H9 (cell line): ENCODE measurements at regions not wholly inside any gene's neighbourhood (a gene's known extent, or its start where the extent isn't known, plus 50 kb on each side); places are given as distances from the start of the nearest gene placed in this dataset.

ENCODE experiments used
- DNase-seq: peaks from one replicate; pipeline ENCODE4 v3.0.0-alpha.2; 2017
- H2AFZ ChIP-seq: one replicate; pipeline ENCODE4 v1.6.1; 2013; ENCODE audit warnings: mild to moderate bottlenecking, low read length, control low read depth, moderate library complexity
- H2AK5ac ChIP-seq: 2 replicates; pipeline ENCODE4 v1.6.1; 2013; ENCODE audit warnings: low read length, control low read depth, mixed read lengths; ENCODE audit not compliant: insufficient read length
- H2BK120ac ChIP-seq: one replicate; pipeline ENCODE4 v1.6.1; 2013; ENCODE audit warnings: low read depth, mild to moderate bottlenecking, low read length, control low read depth, inconsistent platforms; ENCODE audit not compliant: poor library complexity, severe bottlenecking
- H2BK12ac ChIP-seq: 2 replicates; pipeline ENCODE4 v1.6.1; 2013; ENCODE audit warnings: low read length, control low read depth, mixed read lengths, low read depth; ENCODE audit not compliant: insufficient read length
- H2BK15ac ChIP-seq: 2 replicates; pipeline ENCODE4 v1.6.1; 2013; ENCODE audit warnings: low read depth, low read length, control low read depth
- H2BK20ac ChIP-seq: one replicate; pipeline ENCODE4 v1.6.1; 2013; ENCODE audit warnings: low read depth, mild to moderate bottlenecking, low read length, control low read depth, inconsistent platforms; ENCODE audit not compliant: poor library complexity, severe bottlenecking
- H2BK5ac ChIP-seq: 2 replicates; pipeline ENCODE4 v1.6.1; 2013; ENCODE audit warnings: low read length, control low read depth, mixed read lengths; ENCODE audit not compliant: insufficient read length
- H3K14ac ChIP-seq: 2 replicates; pipeline ENCODE4 v1.6.1; 2013; ENCODE audit warnings: low read length, control low read depth; ENCODE audit not compliant: insufficient read depth
- H3K18ac ChIP-seq: 2 replicates; pipeline ENCODE4 v1.6.1; 2013; ENCODE audit warnings: low read depth, mild to moderate bottlenecking, mixed read lengths, low read length, control low read depth; ENCODE audit not compliant: insufficient read length
- H3K23ac ChIP-seq: 2 replicates; pipeline ENCODE4 v1.6.1; 2013; ENCODE audit warnings: low read length, control low read depth, mixed read lengths, low read depth; ENCODE audit not compliant: insufficient read length
- H3K23me2 ChIP-seq: 2 replicates; pipeline ENCODE4 v1.6.1; 2013; ENCODE audit warnings: low read depth, mild to moderate bottlenecking, mixed read lengths, low read length, control low read depth; ENCODE audit not compliant: insufficient read length, poor library complexity, severe bottlenecking
- H3K27ac ChIP-seq: 2 replicates; pipeline ENCODE4 v1.5.1; 2013; ENCODE audit warnings: low read length, control low read depth, mixed read lengths, low read depth; ENCODE audit not compliant: insufficient read length
- H3K27me3 ChIP-seq: 2 replicates; pipeline ENCODE4 v1.6.1; 2013; ENCODE audit warnings: low read length, control low read depth, inconsistent platforms; ENCODE audit not compliant: insufficient read depth
- H3K4ac ChIP-seq: 2 replicates; pipeline ENCODE4 v1.6.1; 2013; ENCODE audit warnings: low read depth, mild to moderate bottlenecking, control low read depth, inconsistent platforms, low read length, moderate library complexity
- H3K4me1 ChIP-seq: 2 replicates; pipeline ENCODE4 v1.6.1; 2013; ENCODE audit warnings: low read length, control low read depth, inconsistent platforms; ENCODE audit not compliant: insufficient read depth
- H3K4me2 ChIP-seq: 2 replicates; pipeline ENCODE4 v1.6.1; 2013; ENCODE audit warnings: low read length, control low read depth, mixed read lengths; ENCODE audit not compliant: insufficient read length, insufficient read depth
- H3K56ac ChIP-seq: 2 replicates; pipeline ENCODE4 v1.6.1; 2013; ENCODE audit warnings: low read depth, mild to moderate bottlenecking, mixed read lengths, low read length, control low read depth; ENCODE audit not compliant: insufficient read length
- H3K79me1 ChIP-seq: 2 replicates; pipeline ENCODE4 v1.6.1; 2013; ENCODE audit warnings: low read depth, mild to moderate bottlenecking, moderate library complexity, low read length, control low read depth, inconsistent platforms; ENCODE audit not compliant: insufficient read depth, poor library complexity, severe bottlenecking
- H3K79me2 ChIP-seq: 2 replicates; pipeline ENCODE4 v1.6.1; 2013; ENCODE audit warnings: low read length, control low read depth, inconsistent platforms; ENCODE audit not compliant: insufficient read depth
- H3K9ac ChIP-seq: 2 replicates; pipeline ENCODE4 v1.6.1; 2013; ENCODE audit warnings: low read length, control low read depth, mixed read lengths; ENCODE audit not compliant: insufficient read length; ENCODE audit errors: extremely low read depth
- H3K9me3 ChIP-seq: one replicate; pipeline ENCODE4 v1.6.1; 2013; ENCODE audit warnings: low read depth, low read length, inconsistent platforms; ENCODE audit not compliant: control insufficient read depth
- H3T11ph ChIP-seq: one replicate; pipeline ENCODE4 v1.6.1; 2013; ENCODE audit warnings: mild to moderate bottlenecking, low read length, control low read depth, inconsistent platforms
- H4K20me1 ChIP-seq: one replicate; pipeline ENCODE4 v1.6.1; 2013; ENCODE audit not compliant: control insufficient read depth, insufficient read length, insufficient read depth
- H4K5ac ChIP-seq: 2 replicates; pipeline ENCODE4 v1.6.1; 2013; ENCODE audit warnings: low read depth, mild to moderate bottlenecking, mixed read lengths, low read length, control low read depth; ENCODE audit not compliant: insufficient read length
- H4K8ac ChIP-seq: replicated peaks from 2 replicates; pipeline ENCODE4 v1.6.1; 2013; ENCODE audit warnings: low read length, control low read depth, mixed read lengths, low read depth; ENCODE audit not compliant: insufficient read length
- H4K91ac ChIP-seq: 2 replicates; pipeline ENCODE4 v1.6.1; 2013; ENCODE audit warnings: low read depth, mild to moderate bottlenecking, moderate library complexity, mixed read lengths, low read length, control low read depth; ENCODE audit not compliant: insufficient read length
- H3K27ac Mint-ChIP-seq, 3 experiments: 2 replicates in 2 of 3; 3 replicates in 1 of 3; pipeline ENCODE4 v1.8.0; 2020 to 2021; ENCODE audit warnings: mixed read lengths in 3 of 3, mild to moderate bottlenecking in 1 of 3, moderate library complexity in 1 of 3
- H3K27me3 Mint-ChIP-seq: 2 replicates; pipeline ENCODE4 v1.8.0; 2021; ENCODE audit warnings: low read depth, mild to moderate bottlenecking, moderate library complexity, mixed read lengths
- H3K36me3 Mint-ChIP-seq, 3 experiments: 2 replicates in 2 of 3; 3 replicates in 1 of 3; pipeline ENCODE4 v1.8.0; 2020 to 2021; ENCODE audit warnings: low read depth in 3 of 3, mixed read lengths in 3 of 3; ENCODE audit not compliant: insufficient read depth in 1 of 3
- H3K4me1 Mint-ChIP-seq, 2 experiments: 2 replicates each; pipeline ENCODE4 v1.8.0; 2020; ENCODE audit warnings: mixed read lengths in 2 of 2
- H3K4me3 Mint-ChIP-seq, 2 experiments: 2 replicates in 1 of 2; 3 replicates in 1 of 2; pipeline ENCODE4 v1.8.0; 2020 to 2021; ENCODE audit warnings: mild to moderate bottlenecking in 2 of 2, mixed read lengths in 2 of 2, moderate library complexity in 1 of 2
- H3K9me3 Mint-ChIP-seq, 2 experiments: 2 replicates in 1 of 2; 3 replicates in 1 of 2; pipeline ENCODE4 v1.8.0; 2020; ENCODE audit warnings: mild to moderate bottlenecking in 2 of 2, mixed read lengths in 2 of 2, moderate library complexity in 1 of 2
- WGBS: extraction: QIAGEN DNeasy Blood & Tissue Kit; methylation state at CpG from one replicate; pipeline ENCODE4 v1.1.7; 2013; ENCODE audit warnings: missing lambda C conversion rate, low lambda C conversion rate, mixed read lengths; ENCODE audit not compliant: insufficient read length; ENCODE audit errors: extremely low coverage; 5-methylcytosine and 5-hydroxymethylcytosine counted together
- TF ChIP-seq, protein P1 (sequence below): fragments of 200-600 bp; sonication (generic); conservative IDR thresholded peaks from 3 replicates; pipeline ENCODE4 v1.8.0; 2021; ENCODE audit warnings: antibody characterized with exemption, mild to moderate bottlenecking

DNA sequence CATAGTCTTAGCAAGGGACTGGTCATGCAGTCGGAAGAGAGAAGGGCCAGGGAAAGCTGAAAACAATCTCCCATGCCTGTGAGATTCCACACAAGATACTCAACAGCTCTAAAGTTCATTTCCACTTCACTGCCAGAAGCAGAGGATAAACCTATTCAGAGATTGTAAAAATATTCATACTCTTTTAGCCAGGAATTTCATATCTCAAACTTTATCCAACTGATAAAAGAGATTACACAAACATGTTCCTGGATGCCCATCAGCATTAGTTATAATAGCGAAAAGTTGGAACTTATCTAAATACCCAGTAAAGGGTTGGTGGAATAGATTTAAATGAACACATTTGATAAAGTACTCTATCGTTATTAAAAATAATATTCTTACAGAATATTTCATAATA lies 75.2 kb upstream of the ARHGEF3 start:
- no peak overlapping the region for H4K91ac ChIP-seq
- no peak overlapping the region for H3T11ph ChIP-seq
- Mint-ChIP-seq H3K36me3 (no peaks in the 10 kb centered on the region), H3K4me1 (peaks cover 18 to 20% of the 10 kb centered on the region in 2 experiments), H3K4me3 (no peak overlapping the region), H3K27me3 (no peaks in the 10 kb centered on the region), H3K9me3 (no peaks in the 10 kb centered on the region; a peak in 1 of 5 replicates), H3K27ac (no peak overlapping the region)
- no CpG with 5 or more reads among the region's 3 CpGs for WGBS
- no peak overlapping the region for H4K8ac ChIP-seq
- no peak overlapping the region for H3K56ac ChIP-seq
- no peak overlapping the region for H3K4me2 ChIP-seq
- no peak overlapping the region for H4K5ac ChIP-seq
- no peaks in the 10 kb centered on the region for H3K4me1 ChIP-seq
- no peak overlapping the region for H3K4ac ChIP-seq
- TF ChIP-seq, protein P1, sequence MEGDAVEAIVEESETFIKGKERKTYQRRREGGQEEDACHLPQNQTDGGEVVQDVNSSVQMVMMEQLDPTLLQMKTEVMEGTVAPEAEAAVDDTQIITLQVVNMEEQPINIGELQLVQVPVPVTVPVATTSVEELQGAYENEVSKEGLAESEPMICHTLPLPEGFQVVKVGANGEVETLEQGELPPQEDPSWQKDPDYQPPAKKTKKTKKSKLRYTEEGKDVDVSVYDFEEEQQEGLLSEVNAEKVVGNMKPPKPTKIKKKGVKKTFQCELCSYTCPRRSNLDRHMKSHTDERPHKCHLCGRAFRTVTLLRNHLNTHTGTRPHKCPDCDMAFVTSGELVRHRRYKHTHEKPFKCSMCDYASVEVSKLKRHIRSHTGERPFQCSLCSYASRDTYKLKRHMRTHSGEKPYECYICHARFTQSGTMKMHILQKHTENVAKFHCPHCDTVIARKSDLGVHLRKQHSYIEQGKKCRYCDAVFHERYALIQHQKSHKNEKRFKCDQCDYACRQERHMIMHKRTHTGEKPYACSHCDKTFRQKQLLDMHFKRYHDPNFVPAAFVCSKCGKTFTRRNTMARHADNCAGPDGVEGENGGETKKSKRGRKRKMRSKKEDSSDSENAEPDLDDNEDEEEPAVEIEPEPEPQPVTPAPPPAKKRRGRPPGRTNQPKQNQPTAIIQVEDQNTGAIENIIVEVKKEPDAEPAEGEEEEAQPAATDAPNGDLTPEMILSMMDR, result no peak
- no peak overlapping the region for H2BK12ac ChIP-seq
- H3K9me3 ChIP-seq, result no peaks in the 10 kb centered on the region
- H2AFZ ChIP-seq, result no peak overlapping the region
- H3K9ac ChIP-seq, result no peak overlapping the region
- no peak overlapping the region for H3K14ac ChIP-seq
- DNase-seq, result no peak
- H3K23me2 ChIP-seq, result no peaks in the 10 kb centered on the region
- H2BK5ac ChIP-seq, result no peak overlapping the region
- no peaks in the 10 kb centered on the region for H3K79me1 ChIP-seq
- H3K79me2 ChIP-seq, result no peaks in the 10 kb centered on the region
- H3K27ac ChIP-seq, result no peak overlapping the region
- no peak overlapping the region for H2BK20ac ChIP-seq
- no peak overlapping the region for H3K18ac ChIP-seq
- H4K20me1 ChIP-seq, result no peaks in the 10 kb centered on the region
- H2BK120ac ChIP-seq, result no peak overlapping the region
- H3K27me3 ChIP-seq, result no peaks in the 10 kb centered on the region
- H2BK15ac ChIP-seq, result no peak overlapping the region
- H3K23ac ChIP-seq, result no peak overlapping the region
- no peak overlapping the region for H2AK5ac ChIP-seq
